Peyer's patch (tissue), 4 donors: ENCODE measurements at regions not wholly inside any gene's neighbourhood (a gene's known extent, or its start where the extent isn't known, plus 50 kb on each side); places are given as distances from the start of the nearest gene placed in this dataset.

Experiments
- CTCF ChIP-seq, 6 experiments: fragments of 450-650 bp in 4 of 6; fragments of 200-600 bp in 2 of 6; sonication (generic) in 1 of 6; IDR thresholded peaks; one replicate each; pipeline ENCODE4 v1.5.1; 2017 to 2019; ENCODE audit warnings: antibody characterized with exemption in 6 of 6, mild to moderate bottlenecking in 3 of 6, moderate library complexity in 1 of 6
- POLR2A ChIP-seq, 2 donors: fragments of 450-650 bp; IDR thresholded peaks; one replicate each; pipeline ENCODE4 v1.5.1; 2017; ENCODE audit warnings: antibody characterized with exemption in 2 of 2, mild to moderate bottlenecking in 2 of 2, moderate library complexity in 2 of 2

- TF ChIP-seq CTCF (IDR thresholded peaks at IDR 0.05) (no peak), POLR2A (IDR thresholded peaks at IDR 0.05) (no peak)
Observed at GRCh38 chr5:21181609-21182125, 1193.7 kb upstream of the CDH18 start.
